GM23248 (cell line): ENCODE measurements at regions not wholly inside any gene's neighbourhood (a gene's known extent, or its start where the extent isn't known, plus 50 kb on each side); places are given as distances from the start of the nearest gene placed in this dataset.

Source experiments
- DNase-seq: peaks from one replicate; pipeline ENCODE4 v3.0.0-alpha.2; 2015
- H2AFZ ChIP-seq: fragments of 200-600 bp; sonication (generic); 2 replicates; pipeline ENCODE4 v1.6.1; 2016; ENCODE audit warnings: antibody characterized with exemption
- H3F3A ChIP-seq: fragments of 200-600 bp; sonication (generic); 2 replicates; pipeline ENCODE4 v1.6.1; 2016; ENCODE audit warnings: mild to moderate bottlenecking, antibody characterized with exemption, mixed run types; ENCODE audit not compliant: insufficient read depth
- H3K27ac ChIP-seq: fragments of 200-600 bp; sonication (generic); 2 replicates; pipeline ENCODE4 v1.5.1; 2016; ENCODE audit warnings: mild to moderate bottlenecking
- H3K27me3 ChIP-seq: fragments of 200-600 bp; sonication (generic); replicated peaks from 2 replicates; pipeline ENCODE4 v1.6.1; 2016; ENCODE audit warnings: mild to moderate bottlenecking; ENCODE audit not compliant: insufficient read depth
- H3K36me3 ChIP-seq: fragments of 200-600 bp; sonication (generic); 2 replicates; pipeline ENCODE4 v1.6.1; 2016; ENCODE audit warnings: low read depth, mild to moderate bottlenecking
- H3K4me1 ChIP-seq: fragments of 200-600 bp; sonication (generic); 2 replicates; pipeline ENCODE4 v1.6.1; 2016; ENCODE audit warnings: mild to moderate bottlenecking; ENCODE audit not compliant: insufficient read depth
- H3K4me2 ChIP-seq: fragments of 200-600 bp; sonication (generic); one replicate; pipeline ENCODE4 v1.6.1; 2016; ENCODE audit warnings: mild to moderate bottlenecking; ENCODE audit not compliant: unreplicated experiment
- H3K4me3 ChIP-seq: fragments of 200-600 bp; sonication (generic); 2 replicates; pipeline ENCODE4 v1.5.1; 2016; ENCODE audit warnings: mild to moderate bottlenecking
- H3K79me2 ChIP-seq: fragments of 200-600 bp; sonication (generic); 2 replicates; pipeline ENCODE4 v1.6.1; 2016; ENCODE audit warnings: mild to moderate bottlenecking; ENCODE audit not compliant: insufficient read depth
- H3K9ac ChIP-seq: fragments of 200-600 bp; sonication (generic); 2 replicates; pipeline ENCODE4 v1.6.1; 2016; ENCODE audit warnings: mild to moderate bottlenecking
- H3K9me2 ChIP-seq: fragments of 200-600 bp; sonication (generic); 2 replicates; pipeline ENCODE4 v1.6.1; 2016; ENCODE audit warnings: mixed run types, mild to moderate bottlenecking, moderate library complexity; ENCODE audit not compliant: insufficient read depth
- H3K9me3 ChIP-seq: fragments of 200-600 bp; sonication (generic); one replicate; pipeline ENCODE4 v1.6.1; 2017; ENCODE audit warnings: low read depth
- H4K20me1 ChIP-seq: fragments of 200-600 bp; sonication (generic); 2 replicates; pipeline ENCODE4 v1.6.0; 2016; ENCODE audit not compliant: insufficient read depth
- EZH2 ChIP-seq: fragments of 200-600 bp; sonication (generic); IDR thresholded peaks from 2 replicates; pipeline ENCODE4 v1.6.1; 2018; ENCODE audit warnings: antibody characterized with exemption, mild to moderate bottlenecking; ENCODE audit not compliant: insufficient read depth, poor library complexity, severe bottlenecking
- EZH2phosphoT487 ChIP-seq: fragments of 200-600 bp; sonication (generic); IDR thresholded peaks from 2 replicates; pipeline ENCODE4 v1.6.1; 2018; ENCODE audit warnings: antibody characterized with exemption, moderate library complexity, mild to moderate bottlenecking, low read depth; ENCODE audit not compliant: insufficient read depth
- WGBS, 2 experiments: methylation state at CpG; one replicate each; pipeline ENCODE4 v1.1.6; 2015 to 2017; ENCODE audit warnings: low lambda C conversion rate in 2 of 2, low coverage in 1 of 2; ENCODE audit errors: missing lambda C conversion rate in 2 of 2; 5-methylcytosine and 5-hydroxymethylcytosine counted together
- in situ Hi-C: fragments of 300-500 bp; cut with MboI; formaldehyde crosslinking; loops from 2 replicates; pipeline ENCODE4 v1.15.0; 2020

GRCh38 chr18:76264876-76265250 lies 230.2 kb downstream of the ZNF516 start:
- Histone ChIP-seq H3K79me2 (no peaks in the 10 kb centered on the region), H3K9ac (no peak overlapping the region), H3K4me1 (no peaks in the 10 kb centered on the region), H3K9me2 (no peaks in the 10 kb centered on the region), H3K27ac (no peak overlapping the region), H3K4me3 (no peak overlapping the region), H3K27me3 (peaks cover 3% of the 10 kb centered on the region), H3K4me2 (no peak overlapping the region), H2AFZ (peak overlapping the region; percentile 97), H3K36me3 (no peaks in the 10 kb centered on the region), H4K20me1 (no peaks in the 10 kb centered on the region), H3K9me3 (no peaks in the 10 kb centered on the region), H3F3A (no peaks in the 10 kb centered on the region)
- in situ Hi-C loops = loop anchor here (25.0 kb wide), 1 partner anchor 1603 kb away; no protein-coding TSS in a partner anchor
- DNase-seq = peak; percentile 22
- 39 to 43% methylated on average over 10 of the region's 10 CpGs for WGBS, 2 experiments
- no peak for TF ChIP-seq EZH2phosphoT487
- TF ChIP-seq EZH2 = no peak

- WGBS, 2 experiments = 79 to 80% methylated on average over 18 of the region's 18 CpGs
- Histone ChIP-seq H3K9me3 (no peaks in the 10 kb centered on the region), H3K27me3 (peaks cover 3% of the 10 kb centered on the region), H3K4me3 (no peak overlapping the region), H3K4me1 (no peaks in the 10 kb centered on the region), H3K9me2 (no peaks in the 10 kb centered on the region), H3K36me3 (no peaks in the 10 kb centered on the region), H3F3A (no peaks in the 10 kb centered on the region), H2AFZ (no peak overlapping the region), H3K9ac (no peak overlapping the region), H3K4me2 (no peak overlapping the region), H4K20me1 (no peaks in the 10 kb centered on the region), H3K27ac (no peak overlapping the region), H3K79me2 (no peaks in the 10 kb centered on the region)
- in situ Hi-C loops = loop anchor here (25.0 kb wide), 1 partner anchor 1602 kb away; no protein-coding TSS in a partner anchor
- DNase-seq = no peak
- no peak for TF ChIP-seq EZH2phosphoT487
- no peak for TF ChIP-seq EZH2
These were observed 230.7 kb downstream of the ZNF516 start for GRCh38 chr18:76264198-76264875.

DNA sequence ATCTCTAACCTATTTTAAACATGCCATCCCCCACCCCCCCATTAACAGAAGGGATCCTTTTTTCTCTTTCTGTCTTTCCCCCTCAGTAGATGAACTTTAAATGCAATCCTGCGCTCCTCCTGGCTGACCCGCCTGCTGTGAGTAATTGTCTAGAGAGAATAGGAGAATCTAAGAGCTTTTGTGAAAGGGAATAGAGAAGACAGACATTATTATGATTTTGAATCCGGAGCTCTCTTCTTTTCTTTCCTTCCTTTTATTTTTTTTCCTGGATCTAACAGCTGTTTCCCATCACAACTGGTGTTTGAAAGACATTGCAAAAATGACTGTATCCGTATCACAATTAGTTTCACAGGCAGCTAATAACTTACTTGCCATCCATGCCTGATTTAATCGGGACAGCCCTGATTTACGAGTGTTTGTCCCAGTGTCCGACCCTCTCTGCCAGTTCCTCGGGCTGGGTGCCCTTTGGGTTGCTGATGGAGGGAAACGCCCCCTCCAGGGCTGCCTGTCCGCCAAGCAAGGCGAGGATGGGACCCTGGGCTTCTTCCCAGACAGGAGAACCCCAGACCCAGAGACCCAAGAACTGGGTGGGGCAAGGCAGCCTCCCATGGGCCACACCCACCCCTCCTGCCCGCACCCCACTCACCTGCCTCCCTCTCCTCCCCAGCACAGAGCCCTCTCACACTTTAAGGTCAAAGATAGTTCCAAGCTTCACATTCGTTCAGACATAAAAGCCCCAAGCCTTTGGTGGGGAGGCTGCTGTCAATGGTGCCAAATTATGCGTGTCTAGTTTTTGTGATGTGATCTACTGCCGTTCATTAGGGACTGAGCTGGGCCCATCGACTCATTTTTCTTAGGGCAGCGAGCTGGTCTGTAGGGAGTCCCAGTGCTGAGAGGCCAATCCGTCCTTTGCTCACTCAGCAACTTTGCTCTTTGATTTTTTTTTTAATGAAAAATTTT lies 231.7 kb downstream of the ZNF516 start:
- Histone ChIP-seq H3K9ac (no peak overlapping the region), H3K4me1 (0 out of 2 replicates have a peak, but pooled peaks cover under 1% of the 10 kb centered on the region), H2AFZ (no peak overlapping the region), H3K36me3 (no peaks in the 10 kb centered on the region), H3K27ac (no peak overlapping the region), H3K9me3 (no peaks in the 10 kb centered on the region), H3K79me2 (no peaks in the 10 kb centered on the region), H3K9me2 (no peaks in the 10 kb centered on the region), H4K20me1 (no peaks in the 10 kb centered on the region), H3K27me3 (peaks cover 3% of the 10 kb centered on the region), H3F3A (no peaks in the 10 kb centered on the region), H3K4me2 (no peak overlapping the region), H3K4me3 (no peak overlapping the region)
- in situ Hi-C loops = loop anchor here (25.0 kb wide), 1 partner anchor 1601 kb away; no protein-coding TSS in a partner anchor
- WGBS, 2 experiments = 15 to 16% methylated on average over 16 to 18 of the region's 18 CpGs
- TF ChIP-seq EZH2 (no peak), EZH2phosphoT487 (no peak)
- peak; percentile 8 for DNase-seq

DNA sequence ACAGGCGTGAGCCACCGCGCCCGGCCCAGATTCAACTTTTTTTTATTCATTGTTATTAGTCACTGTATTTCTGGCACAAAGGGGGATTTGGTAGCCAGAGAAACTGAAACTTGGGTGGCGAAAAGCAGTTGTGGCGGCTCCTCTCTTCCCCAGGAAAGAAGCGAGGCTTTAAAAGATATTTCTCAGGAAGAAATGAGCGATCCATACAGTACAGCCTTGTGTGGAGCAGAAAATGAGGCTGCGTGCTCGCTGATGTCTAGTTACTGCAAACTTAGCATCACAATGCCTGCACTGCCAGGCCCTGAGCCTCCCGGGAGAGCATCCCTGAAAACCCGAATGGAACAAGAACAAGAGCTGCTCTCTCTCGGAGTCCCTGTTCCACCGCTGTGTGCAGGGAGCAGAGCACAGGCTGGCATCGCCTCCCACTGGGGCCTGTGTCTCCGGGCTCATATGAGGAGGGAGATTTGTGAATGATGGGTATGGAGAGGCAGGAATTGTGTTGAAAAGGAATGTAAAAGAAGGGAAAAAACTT lies 234.0 kb downstream of the ZNF516 start:
- Histone ChIP-seq H3K9ac (no peak overlapping the region), H3K79me2 (no peaks in the 10 kb centered on the region), H3K9me2 (no peaks in the 10 kb centered on the region), H4K20me1 (no peaks in the 10 kb centered on the region), H2AFZ (no peak overlapping the region), H3K9me3 (no peaks in the 10 kb centered on the region), H3K27me3 (peaks cover 9% of the 10 kb centered on the region), H3K4me3 (no peak overlapping the region), H3K4me1 (0 out of 2 replicates have a peak, but pooled peaks cover 4% of the 10 kb centered on the region), H3F3A (no peaks in the 10 kb centered on the region), H3K4me2 (no peak overlapping the region), H3K27ac (no peak overlapping the region), H3K36me3 (no peaks in the 10 kb centered on the region)
- no peak for DNase-seq
- TF ChIP-seq EZH2 = no peak
- TF ChIP-seq EZH2phosphoT487 = no peak
- in situ Hi-C loops = loop anchor here (25.0 kb wide), 1 partner anchor 1599 kb away; no protein-coding TSS in a partner anchor
- 80 to 83% methylated on average over 16 of the region's 16 CpGs for WGBS, 2 experiments
